Thoracic aorta (tissue), 2 donors: ENCODE measurements at regions not wholly inside any gene's neighbourhood (a gene's known extent, or its start where the extent isn't known, plus 50 kb on each side); places are given as distances from the start of the nearest gene placed in this dataset.

Experiments
- ATAC-seq: fragments of 150-250 bp; one replicate; pipeline ENCODE4 v1.8.0; 2017; ENCODE audit warnings: low read depth; ENCODE audit not compliant: insufficient number of reproducible peaks, low FRiP score
- DNase-seq: peaks from one replicate; pipeline ENCODE4 v3.0.0-alpha.2; 2020; ENCODE audit warnings: low spot score
- H3K27ac ChIP-seq, 2 donors: fragments of 200-600 bp; sonication (generic); 1 replicate in 1 of 2; 2 replicates in 1 of 2; pipeline ENCODE4 v1.5.1; 2016; ENCODE audit warnings: mild to moderate bottlenecking in 2 of 2, moderate library complexity in 2 of 2
- H3K27me3 ChIP-seq: fragments of 200-600 bp; sonication (generic); replicated peaks from 2 replicates; pipeline ENCODE4 v1.6.0; 2016; ENCODE audit warnings: mild to moderate bottlenecking; ENCODE audit not compliant: insufficient read depth
- H3K36me3 ChIP-seq: fragments of 200-600 bp; sonication (generic); one replicate; pipeline ENCODE4 v1.5.1; 2016
- H3K4me1 ChIP-seq, 2 donors: fragments of 200-600 bp; sonication (generic); 1 replicate in 1 of 2; 2 replicates in 1 of 2; pipeline versions ENCODE4 v1.5.1 to v1.6.0; 2016; ENCODE audit warnings: low read depth in 2 of 2, mild to moderate bottlenecking in 1 of 2; ENCODE audit not compliant: control insufficient read depth in 1 of 2
- H3K4me3 ChIP-seq: fragments of 200-600 bp; sonication (generic); 2 replicates; pipeline ENCODE4 v1.5.1; 2016; ENCODE audit warnings: mild to moderate bottlenecking
- H3K9me3 ChIP-seq: fragments of 200-600 bp; sonication (generic); 2 replicates; pipeline ENCODE4 v1.5.1; 2016
- CTCF ChIP-seq: fragments of 200-600 bp; sonication (generic); IDR thresholded peaks from one replicate; pipeline ENCODE4 v1.5.1; 2019; ENCODE audit warnings: antibody characterized with exemption

- H3K27me3 ChIP-seq, result no peaks in the 10 kb centered on the region
- no peaks in the 10 kb centered on the region for H3K4me1 ChIP-seq
- no peak for ATAC-seq
- H3K4me3 ChIP-seq, result no peak overlapping the region
- no peak for TF ChIP-seq CTCF
- no peaks in the 10 kb centered on the region for H3K36me3 ChIP-seq
- DNase-seq, result no peak
- no peak overlapping the region for H3K27ac ChIP-seq
- no peaks in the 10 kb centered on the region for H3K9me3 ChIP-seq
Observed at GRCh38 chr4:67030636-67031035, 514.7 kb downstream of the CENPC start.

DNA sequence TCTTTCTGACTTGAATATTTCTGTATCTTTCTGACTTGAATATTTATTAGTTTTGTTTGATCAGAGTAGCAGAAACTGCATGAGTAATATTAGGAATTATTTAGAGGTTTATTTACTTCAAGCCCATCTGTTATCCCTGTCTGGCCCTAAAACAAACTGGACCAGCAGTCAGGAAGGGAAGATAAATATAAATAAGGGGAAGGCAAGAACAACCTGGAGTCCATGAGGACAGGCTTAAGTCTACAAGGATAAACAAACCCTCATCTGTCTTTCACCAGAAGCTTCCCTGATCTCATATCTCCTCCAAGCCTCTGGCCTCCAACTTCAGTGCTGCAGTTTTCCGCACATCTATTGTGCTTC is 524.9 kb downstream of the CENPC start:
- DNase-seq (no peak), ATAC-seq (no peak)
- no peak overlapping the region for H3K27ac ChIP-seq
- no peaks in the 10 kb centered on the region for H3K27me3 ChIP-seq
- H3K36me3 ChIP-seq, result no peaks in the 10 kb centered on the region
- no peak overlapping the region for H3K4me3 ChIP-seq
- H3K9me3 ChIP-seq, result peaks cover 6% of the 10 kb centered on the region
- no peaks in the 10 kb centered on the region for H3K4me1 ChIP-seq
- no peak for TF ChIP-seq CTCF

DNA sequence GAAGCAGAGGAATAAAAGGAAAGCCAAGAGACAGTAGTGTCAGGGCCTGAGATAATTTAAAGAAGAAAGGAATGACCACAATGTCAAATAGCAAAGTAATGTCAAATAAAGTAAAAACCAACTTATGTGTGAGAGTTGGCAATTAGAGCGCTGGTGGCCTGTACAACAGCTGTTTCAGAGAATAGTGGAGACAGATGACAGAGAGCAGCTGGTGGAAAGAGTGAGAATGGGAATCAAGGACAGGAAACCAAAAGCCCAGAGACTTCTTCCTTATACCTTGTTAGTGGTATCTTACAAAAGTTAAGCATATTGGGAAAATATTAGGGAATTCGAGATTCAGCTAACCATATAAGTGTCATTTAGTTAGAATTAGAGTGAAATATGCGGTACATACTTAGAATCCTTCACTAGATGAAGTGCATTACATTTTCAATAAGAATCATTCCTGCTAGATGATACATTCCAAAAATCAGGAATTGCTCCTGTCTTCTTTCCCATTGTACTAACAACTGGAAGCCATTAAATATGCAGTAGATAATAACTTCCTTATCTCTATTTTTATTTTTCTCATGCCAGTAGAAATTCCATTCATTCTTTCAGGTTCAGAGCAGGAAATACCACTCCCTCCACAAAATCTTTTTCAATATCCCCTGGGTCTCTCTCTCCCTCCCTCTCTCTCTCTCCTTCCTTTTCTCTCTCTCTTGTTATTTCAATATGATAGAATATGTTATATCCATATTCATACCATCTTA is 525.4 kb downstream of the CENPC start:
- Histone ChIP-seq H3K4me1 (no peaks in the 10 kb centered on the region), H3K27me3 (no peaks in the 10 kb centered on the region), H3K36me3 (no peaks in the 10 kb centered on the region), H3K4me3 (no peak overlapping the region), H3K27ac (no peak overlapping the region), H3K9me3 (peaks cover 6% of the 10 kb centered on the region)
- TF ChIP-seq CTCF, result no peak
- no peak for ATAC-seq
- no peak for DNase-seq

DNA sequence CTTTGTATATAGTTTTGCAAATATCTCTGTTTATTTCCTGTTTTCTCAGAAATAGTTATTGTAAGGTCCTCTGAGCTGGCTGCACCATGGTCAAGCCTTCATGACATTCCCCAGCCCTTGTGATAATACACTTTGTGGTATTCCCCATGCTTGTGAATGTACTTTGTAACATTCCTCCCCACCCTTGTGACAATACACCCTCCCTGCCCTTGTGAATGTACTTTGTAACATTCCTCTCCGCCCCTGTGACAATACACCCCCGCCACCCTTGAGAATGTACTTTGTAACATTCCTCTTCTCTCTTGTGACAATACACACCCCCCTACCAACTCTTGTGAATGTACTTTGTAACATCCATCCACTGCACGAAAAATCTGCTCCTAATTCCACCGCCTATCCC is 530.7 kb downstream of the CENPC start:
- ATAC-seq (no peak), DNase-seq (no peak)
- H3K9me3 ChIP-seq, result peaks cover 6% of the 10 kb centered on the region
- H3K4me3 ChIP-seq, result no peak overlapping the region
- no peak overlapping the region for H3K27ac ChIP-seq
- no peaks in the 10 kb centered on the region for H3K36me3 ChIP-seq
- H3K4me1 ChIP-seq, result no peaks in the 10 kb centered on the region
- TF ChIP-seq CTCF, result no peak
- H3K27me3 ChIP-seq, result no peaks in the 10 kb centered on the region

GRCh38 chr4:67006791-67007190 is 538.5 kb downstream of the CENPC start:
- ATAC-seq (no peak), DNase-seq (no peak)
- no peak overlapping the region for H3K4me3 ChIP-seq
- no peaks in the 10 kb centered on the region for H3K27me3 ChIP-seq
- H3K27ac ChIP-seq, result no peak overlapping the region
- H3K36me3 ChIP-seq, result no peaks in the 10 kb centered on the region
- no peak for TF ChIP-seq CTCF
- no peaks in the 10 kb centered on the region for H3K9me3 ChIP-seq
- H3K4me1 ChIP-seq, result no peaks in the 10 kb centered on the region
